Erythroblast (primary cell): ENCODE measurements at regions not wholly inside any gene's neighbourhood (a gene's known extent, or its start where the extent isn't known, plus 50 kb on each side); places are given as distances from the start of the nearest gene placed in this dataset.

Source experiments
- GATA1 ChIP-seq: IDR thresholded peaks from 2 replicates; pipeline ENCODE4 v1.6.1; 2011; ENCODE audit warnings: low read depth, mild to moderate bottlenecking, control low read depth, low read length, moderate library complexity
- POLR2A ChIP-seq: IDR thresholded peaks from 2 replicates; pipeline ENCODE4 v1.6.1; 2011; ENCODE audit warnings: mild to moderate bottlenecking, low read length

- TF ChIP-seq POLR2A = no peak
- no peak for TF ChIP-seq GATA1
Observed at GRCh38 chr6:137343241-137343640, 124.1 kb upstream of the IFNGR1 start.
